GM04503 (cell line): ENCODE measurements at regions not wholly inside any gene's neighbourhood (a gene's known extent, or its start where the extent isn't known, plus 50 kb on each side); places are given as distances from the start of the nearest gene placed in this dataset.

Experiments used
- DNase-seq: peaks from one replicate; pipeline ENCODE4 v3.0.0-alpha.2; 2012; ENCODE audit warnings: low read depth

GRCh38 chr7:52143219-52143618, 826.6 kb upstream of the COBL start:
- no peak for DNase-seq

GRCh38 chr7:52140851-52141250, 824.2 kb upstream of the COBL start:
- DNase-seq = no peak

- no peak for DNase-seq
Observed at GRCh38 chr7:52135403-52135802, 818.8 kb upstream of the COBL start.

- DNase-seq = no peak
Observed at GRCh38 chr7:52129278-52129677, 812.7 kb upstream of the COBL start.

- DNase-seq = no peak
Observed at GRCh38 chr7:52120912-52121311, 804.3 kb upstream of the COBL start.

- DNase-seq = no peak
Observed at GRCh38 chr7:52119537-52119936, 802.9 kb upstream of the COBL start.

GRCh38 chr7:52114509-52114908, 797.9 kb upstream of the COBL start:
- no peak for DNase-seq

GRCh38 chr7:52114056-52114455, 797.4 kb upstream of the COBL start:
- no peak for DNase-seq

- no peak for DNase-seq
Observed at GRCh38 chr7:52107355-52107754, 790.7 kb upstream of the COBL start.

GRCh38 chr7:52095861-52096260, 779.3 kb upstream of the COBL start:
- no peak for DNase-seq

- DNase-seq = no peak
Observed at GRCh38 chr7:52091996-52092395, 775.4 kb upstream of the COBL start.

- DNase-seq = no peak
Observed at GRCh38 chr7:52091101-52091500, 774.5 kb upstream of the COBL start.

- no peak for DNase-seq
Observed at GRCh38 chr7:52088008-52088901, 771.6 kb upstream of the COBL start.

GRCh38 chr7:52085610-52086009, 769.0 kb upstream of the COBL start:
- no peak for DNase-seq

GRCh38 chr7:52080493-52080892, 763.9 kb upstream of the COBL start:
- no peak for DNase-seq

GRCh38 chr7:52079726-52080125, 763.1 kb upstream of the COBL start:
- no peak for DNase-seq

- no peak for DNase-seq
Observed at GRCh38 chr7:52077571-52077970, 761.0 kb upstream of the COBL start.

GRCh38 chr7:52074912-52075311, 758.3 kb upstream of the COBL start:
- DNase-seq = no peak

- no peak for DNase-seq
Observed at GRCh38 chr7:52074071-52074470, 757.5 kb upstream of the COBL start.

- DNase-seq = no peak
Observed at GRCh38 chr7:52071744-52072143, 755.1 kb upstream of the COBL start.

GRCh38 chr7:52064493-52064892, 747.9 kb upstream of the COBL start:
- DNase-seq = no peak

- no peak for DNase-seq
Observed at GRCh38 chr7:52061666-52062065, 745.1 kb upstream of the COBL start.

- DNase-seq = no peak
Observed at GRCh38 chr7:52053525-52053924, 736.9 kb upstream of the COBL start.

GRCh38 chr7:52030722-52031121, 714.1 kb upstream of the COBL start:
- no peak for DNase-seq
